Posterior cingulate gyrus (tissue), 11 donors: ENCODE measurements at regions not wholly inside any gene's neighbourhood (a gene's known extent, or its start where the extent isn't known, plus 50 kb on each side); places are given as distances from the start of the nearest gene placed in this dataset.

Source experiments
- DNase-seq, 10 donors: peaks; one replicate each; pipeline versions ENCODE4 v3.0.0 to v3.0.0-alpha.2; 2020 to 2021; ENCODE audit warnings: mixed read lengths in 3 of 10
- intact Hi-C: fragments of 100-400 bp; cut with DNase I; formaldehyde crosslinking; loops from one replicate; pipeline ENCODE4 v1.15.1; 2023

- intact Hi-C loops = no loop called here
- DNase-seq = no peak
Observed at GRCh38 chr13:32905063-32905863, 111.0 kb upstream of the KL start.

GRCh38 chr13:32905864-32906180 lies 110.4 kb upstream of the KL start:
- intact Hi-C loops = no loop called here
- peak in 4 of 10 donors; percentile 23 to 72 (median 30) for DNase-seq

GRCh38 chr13:32907211-32907610 lies 109.0 kb upstream of the KL start:
- intact Hi-C loops = no loop called here
- no peak for DNase-seq

- intact Hi-C loops = no loop called here
Observed at GRCh38 chr13:32910530-32910929, 105.7 kb upstream of the KL start.

GRCh38 chr13:32911506-32911905 lies 104.7 kb upstream of the KL start:
- intact Hi-C loops = no loop called here
- no peak for DNase-seq

More at GRCh38 chr13:32910530-32910929, 105.7 kb upstream of the KL start:
- DNase-seq = no peak

- intact Hi-C loops = no loop called here
- no peak for DNase-seq
Observed at GRCh38 chr13:32914686-32915085, 101.5 kb upstream of the KL start.

GRCh38 chr13:32917504-32917903 lies 98.7 kb upstream of the KL start:
- intact Hi-C loops = no loop called here
- DNase-seq = no peak

- intact Hi-C loops = no loop called here
- DNase-seq = no peak
Observed at GRCh38 chr13:32923725-32924124, 92.5 kb upstream of the KL start.

GRCh38 chr13:32924886-32925285 lies 91.3 kb upstream of the KL start:
- DNase-seq = no peak
- intact Hi-C loops = no loop called here

GRCh38 chr13:32925506-32925905 lies 90.7 kb upstream of the KL start:
- DNase-seq = no peak
- intact Hi-C loops = no loop called here

- no peak for DNase-seq
- intact Hi-C loops = no loop called here
Observed at GRCh38 chr13:32932376-32932775, 83.8 kb upstream of the KL start.

- no peak for DNase-seq
Observed at GRCh38 chr13:32936716-32937115, 79.5 kb upstream of the KL start.

GRCh38 chr13:32938314-32938713 lies 77.9 kb upstream of the KL start:
- intact Hi-C loops = no loop called here
- DNase-seq = no peak

More at GRCh38 chr13:32936716-32937115, 79.5 kb upstream of the KL start:
- intact Hi-C loops = no loop called here

GRCh38 chr13:32938907-32939306 lies 77.3 kb upstream of the KL start:
- no peak for DNase-seq
- intact Hi-C loops = no loop called here

- intact Hi-C loops = no loop called here
- peak in 3 of 10 donors; percentile 17 to 86 (median 29) for DNase-seq
Observed at GRCh38 chr13:32940601-32941000, 75.6 kb upstream of the KL start.

- DNase-seq = no peak
- intact Hi-C loops = no loop called here
Observed at GRCh38 chr13:32941368-32941767, 74.9 kb upstream of the KL start.

- DNase-seq = no peak
- intact Hi-C loops = no loop called here
Observed at GRCh38 chr13:32946558-32946957, 69.7 kb upstream of the KL start.

GRCh38 chr13:32947411-32948276 lies 68.6 kb upstream of the KL start:
- peak in 3 of 10 donors; percentile 18 to 82 (median 37) for DNase-seq
- intact Hi-C loops = no loop called here

GRCh38 chr13:32949820-32950219 lies 66.4 kb upstream of the KL start:
- DNase-seq = no peak
- intact Hi-C loops = no loop called here

- DNase-seq = no peak
Observed at GRCh38 chr13:32951580-32951979, 64.6 kb upstream of the KL start.

GRCh38 chr13:32955881-32956594 lies 60.2 kb upstream of the KL start:
- intact Hi-C loops = no loop called here
- no peak for DNase-seq

More at GRCh38 chr13:32951580-32951979, 64.6 kb upstream of the KL start:
- intact Hi-C loops = no loop called here
